ENCODE measurements at regions not wholly inside any gene's neighbourhood (a gene's known extent, or its start where the extent isn't known, plus 50 kb on each side); places are given as distances from the start of the nearest gene placed in this dataset.

DNA sequence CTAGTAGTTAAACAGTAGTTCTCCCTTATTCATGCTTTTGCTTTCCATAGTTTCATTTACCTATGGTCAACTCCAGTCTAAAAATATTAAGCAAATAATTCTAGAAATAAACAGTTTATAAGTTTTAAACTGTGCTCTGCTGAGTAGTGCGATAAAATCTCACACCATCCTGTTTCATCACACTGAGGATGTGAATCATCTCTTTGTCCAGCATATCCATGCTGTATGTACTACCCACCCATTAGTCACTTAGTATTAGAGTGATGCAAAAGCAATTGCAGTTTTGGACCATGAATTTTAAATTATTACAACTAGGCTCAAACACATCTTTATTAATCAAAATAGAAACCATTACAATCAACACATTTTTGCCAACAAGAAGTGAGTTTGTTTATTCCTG, 187.4 kb downstream of the TEX13C start:
- no peak for TF ChIP-seq EZH2phosphoT487 (IDR thresholded peaks at IDR 0.05; ENCODE audit: insufficient read depth, low read depth)
- no peak for TF ChIP-seq EZH2 (IDR thresholded peaks at IDR 0.05; ENCODE audit: insufficient read depth, poor library complexity, severe bottlenecking)
